ENCODE measurements at regions not wholly inside any gene's neighbourhood (a gene's known extent, or its start where the extent isn't known, plus 50 kb on each side); places are given as distances from the start of the nearest gene placed in this dataset.

DNA sequence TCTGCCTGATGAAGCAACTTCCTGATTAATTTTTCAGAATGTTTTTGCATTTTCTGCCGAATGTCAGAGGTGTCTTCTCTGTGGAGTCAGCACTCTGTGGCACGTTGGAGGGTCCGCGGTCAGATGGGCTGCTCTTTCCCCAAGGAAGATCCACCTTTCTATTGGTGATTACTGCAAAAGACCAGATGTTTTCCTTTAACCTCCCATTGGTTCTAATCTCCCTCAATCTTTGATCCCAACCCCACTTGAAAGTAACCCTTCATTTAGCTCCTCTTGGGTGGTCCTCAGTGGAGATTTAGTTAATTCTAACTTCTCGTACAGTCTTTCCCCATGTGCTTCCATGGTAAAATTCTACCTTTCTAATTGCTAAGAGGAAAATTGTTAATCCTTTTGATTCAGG lies 397.7 kb upstream of the DDHD1 start:
- Histone ChIP-seq H3K4me1 (ENCODE audit: control insufficient read depth in 1 of 2, low read depth in 2 of 2) (no peaks in the 10 kb centered on the region), H3K27ac (no peak overlapping the region), H3K4me3 (no peak overlapping the region), H3K9me3 (no peaks in the 10 kb centered on the region), H3K27me3 (replicated peaks; ENCODE audit: insufficient read depth) (no peaks in the 10 kb centered on the region), H3K36me3 (no peaks in the 10 kb centered on the region)
- DNase-seq (ENCODE audit: low spot score) = no peak
- TF ChIP-seq CTCF (IDR thresholded peaks at IDR 0.05) = no peak
- no peak for ATAC-seq (ENCODE audit: insufficient number of reproducible peaks, low FRiP score, low read depth)

GRCh38 chr14:53549956-53550355 lies 396.8 kb upstream of the DDHD1 start:
- TF ChIP-seq CTCF (IDR thresholded peaks at IDR 0.05) = no peak
- H3K4me3 ChIP-seq = no peak overlapping the region
- ATAC-seq (ENCODE audit: insufficient number of reproducible peaks, low FRiP score, low read depth) (no peak), DNase-seq (ENCODE audit: low spot score) (no peak)
- no peaks in the 10 kb centered on the region for H3K36me3 ChIP-seq
- no peaks in the 10 kb centered on the region for H3K27me3 ChIP-seq (replicated peaks; ENCODE audit: insufficient read depth)
- H3K27ac ChIP-seq = no peak overlapping the region
- H3K9me3 ChIP-seq = no peaks in the 10 kb centered on the region
- no peaks in the 10 kb centered on the region for H3K4me1 ChIP-seq (ENCODE audit: control insufficient read depth in 1 of 2, low read depth in 2 of 2)

- no peaks in the 10 kb centered on the region for H3K36me3 ChIP-seq
- TF ChIP-seq CTCF (IDR thresholded peaks at IDR 0.05) = no peak
- no peak for ATAC-seq (ENCODE audit: insufficient number of reproducible peaks, low FRiP score, low read depth)
- no peak overlapping the region for H3K27ac ChIP-seq
- peaks cover 0 to 5% of the 10 kb centered on the region in 2 donors for H3K4me1 ChIP-seq (ENCODE audit: control insufficient read depth in 1 of 2, low read depth in 2 of 2)
- H3K4me3 ChIP-seq = no peak overlapping the region
- no peaks in the 10 kb centered on the region for H3K9me3 ChIP-seq
- no peak for DNase-seq (ENCODE audit: low spot score)
- H3K27me3 ChIP-seq (replicated peaks; ENCODE audit: insufficient read depth) = no peaks in the 10 kb centered on the region
Observed at GRCh38 chr14:53547593-53547992, 394.5 kb upstream of the DDHD1 start.

- Histone ChIP-seq H3K27ac (no peak overlapping the region), H3K4me3 (no peak overlapping the region), H3K4me1 (ENCODE audit: control insufficient read depth in 1 of 2, low read depth in 2 of 2) (peaks cover 0 to 6% of the 10 kb centered on the region in 2 donors), H3K9me3 (no peaks in the 10 kb centered on the region), H3K36me3 (no peaks in the 10 kb centered on the region), H3K27me3 (replicated peaks; ENCODE audit: insufficient read depth) (no peaks in the 10 kb centered on the region)
- no peak for TF ChIP-seq CTCF (IDR thresholded peaks at IDR 0.05)
- DNase-seq (ENCODE audit: low spot score) = no peak
- ATAC-seq (ENCODE audit: insufficient number of reproducible peaks, low FRiP score, low read depth) = no peak
Observed at GRCh38 chr14:53545217-53545616, 392.1 kb upstream of the DDHD1 start.

DNA sequence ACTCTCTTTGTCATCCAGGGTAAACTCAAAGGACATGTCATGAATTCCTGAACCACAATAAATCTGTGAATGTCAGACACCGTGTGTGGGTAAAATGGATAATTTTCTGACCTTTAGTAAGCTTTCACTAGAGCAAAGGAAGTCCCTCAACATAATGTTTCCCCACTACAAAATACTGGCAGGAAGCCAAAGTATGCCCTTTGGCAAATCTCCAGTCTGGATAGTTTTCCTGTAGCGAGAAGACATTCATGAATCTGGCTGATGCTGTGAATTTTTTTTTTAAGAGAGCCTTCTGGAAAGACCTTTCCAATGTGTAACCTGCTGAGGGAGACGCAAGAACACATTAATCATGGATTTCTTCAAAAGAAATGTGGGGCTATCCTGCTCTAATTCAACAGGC lies 389.6 kb upstream of the DDHD1 start:
- ATAC-seq (ENCODE audit: insufficient number of reproducible peaks, low FRiP score, low read depth) (no peak), DNase-seq (ENCODE audit: low spot score) (no peak)
- no peaks in the 10 kb centered on the region for H3K9me3 ChIP-seq
- peaks cover 0 to 6% of the 10 kb centered on the region in 2 donors for H3K4me1 ChIP-seq (ENCODE audit: control insufficient read depth in 1 of 2, low read depth in 2 of 2)
- H3K27me3 ChIP-seq (replicated peaks; ENCODE audit: insufficient read depth) = no peaks in the 10 kb centered on the region
- no peak overlapping the region for H3K27ac ChIP-seq
- no peak for TF ChIP-seq CTCF (IDR thresholded peaks at IDR 0.05)
- no peaks in the 10 kb centered on the region for H3K36me3 ChIP-seq
- H3K4me3 ChIP-seq = no peak overlapping the region
